ENCODE measurements at regions not wholly inside any gene's neighbourhood (a gene's known extent, or its start where the extent isn't known, plus 50 kb on each side); places are given as distances from the start of the nearest gene placed in this dataset.
"Not testable (repeated sequence)": the region's sequence is repeated elsewhere in the genome, so short reads cannot be mapped to it uniquely, and the experiment has no call there.

GRCh38 chr9:90140131-90140818 lies 502.3 kb downstream of the DIRAS2 start:
- no peak for DNase-seq (ENCODE audit: low read depth)

- no peak for DNase-seq (ENCODE audit: low read depth)
Measured at GRCh38 chr9:90141723-90142122, 500.9 kb downstream of the DIRAS2 start.

DNA sequence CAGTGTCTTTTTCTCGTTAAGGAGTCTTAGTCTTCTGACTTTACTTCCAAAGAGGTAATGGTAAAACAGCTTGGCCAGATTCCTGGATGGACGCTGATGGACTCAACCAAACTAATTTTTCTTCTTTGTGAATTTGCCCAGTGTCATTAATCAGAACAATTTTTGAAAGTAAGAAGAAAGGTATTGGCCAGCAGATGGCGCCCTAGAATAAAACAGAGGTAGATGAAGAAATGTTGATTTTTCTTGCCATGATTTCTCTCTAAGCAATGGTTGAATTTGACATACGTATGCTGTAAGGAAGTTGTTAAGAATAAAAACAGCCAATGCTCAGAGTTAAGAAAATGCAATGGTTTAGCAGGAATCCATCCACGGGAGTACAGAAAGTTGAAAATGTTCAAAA lies 500.0 kb downstream of the DIRAS2 start:
- peak; percentile 47 for DNase-seq (ENCODE audit: low read depth)

GRCh38 chr9:90147426-90147825 lies 495.2 kb downstream of the DIRAS2 start:
- DNase-seq (ENCODE audit: low read depth) = no peak

DNA sequence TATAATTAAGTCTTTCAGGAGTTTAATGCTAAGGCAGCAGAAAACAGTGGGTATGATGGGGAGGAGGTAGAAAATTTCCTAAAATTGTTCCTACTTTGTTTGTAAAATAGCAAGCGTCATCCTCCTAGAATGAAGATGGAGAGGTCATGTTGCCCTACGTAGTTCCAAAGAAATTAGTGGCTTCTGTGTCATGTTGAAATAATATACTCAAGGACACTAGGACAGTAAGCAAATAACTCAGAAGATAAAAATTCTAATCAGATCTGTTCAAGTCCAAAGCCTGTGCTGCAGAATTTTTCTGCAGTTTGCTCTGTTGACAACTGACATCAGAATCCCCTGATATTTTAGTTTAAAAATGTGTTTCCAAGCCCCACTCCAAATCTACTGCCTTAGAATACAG lies 486.3 kb downstream of the DIRAS2 start:
- no peak for DNase-seq (ENCODE audit: low read depth)

GRCh38 chr9:90162326-90162725 lies 480.3 kb downstream of the DIRAS2 start:
- DNase-seq (ENCODE audit: low read depth) = no peak

DNA sequence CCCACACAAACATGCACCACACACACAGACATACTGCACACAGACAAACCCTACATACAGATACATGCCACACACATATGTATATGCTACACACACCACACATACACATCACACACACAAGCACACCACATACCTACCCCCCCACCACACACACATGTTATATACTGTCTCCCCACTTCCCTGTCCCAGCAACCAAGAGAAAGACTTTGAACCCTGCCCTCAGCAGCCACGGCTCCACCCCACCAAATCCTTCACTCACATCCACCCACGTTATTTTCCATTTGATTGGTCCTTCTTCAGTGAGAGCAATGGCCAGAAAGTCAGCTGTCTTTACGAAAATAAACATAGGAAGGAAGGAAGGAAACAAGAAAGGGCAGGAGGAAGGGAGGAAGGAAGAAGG lies 479.8 kb downstream of the DIRAS2 start:
- no peak for DNase-seq (ENCODE audit: low read depth)

DNA sequence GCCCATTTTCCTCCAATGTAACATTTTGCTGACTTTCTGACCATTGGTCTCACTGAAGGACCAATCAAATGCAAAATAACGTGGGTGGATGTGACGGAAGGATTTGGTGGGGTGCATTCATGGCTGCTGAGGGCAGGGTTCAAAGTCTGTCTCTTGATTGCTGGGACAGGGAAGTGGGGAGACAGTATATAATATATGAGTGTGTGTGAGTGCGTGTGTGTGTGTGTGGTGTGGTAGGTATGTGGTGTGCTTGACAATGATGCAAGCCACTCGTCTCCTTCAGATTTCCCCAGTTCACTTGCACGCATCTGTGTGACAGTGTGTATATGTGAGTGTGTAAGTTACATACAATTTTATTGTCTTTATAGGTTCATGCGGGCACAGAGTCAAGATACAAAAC lies 477.3 kb downstream of the DIRAS2 start:
- no peak for DNase-seq (ENCODE audit: low read depth)

GRCh38 chr9:90166374-90166773 lies 476.2 kb downstream of the DIRAS2 start:
- DNase-seq (ENCODE audit: low read depth) = not testable (repeated sequence)

DNA sequence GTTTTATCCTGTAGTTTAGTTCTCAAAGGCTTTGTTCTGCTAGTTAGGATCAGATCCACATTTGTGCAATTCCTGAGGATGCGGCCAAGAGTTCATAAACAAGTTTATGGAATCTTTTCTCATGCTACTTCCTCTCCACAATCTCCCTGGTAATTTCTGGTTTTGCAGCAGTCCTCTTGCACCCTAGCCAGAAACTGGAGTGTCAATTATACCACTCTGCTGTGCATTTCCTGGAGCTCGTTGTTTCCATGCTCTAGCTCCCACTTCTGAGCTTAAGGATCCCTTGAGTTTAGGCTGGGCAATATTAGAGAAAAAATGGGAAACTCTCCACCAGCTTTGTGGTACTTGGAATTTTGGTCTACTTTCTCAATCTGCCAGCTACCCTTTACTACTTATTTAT lies 474.7 kb downstream of the DIRAS2 start:
- DNase-seq (ENCODE audit: low read depth) = no peak

DNA sequence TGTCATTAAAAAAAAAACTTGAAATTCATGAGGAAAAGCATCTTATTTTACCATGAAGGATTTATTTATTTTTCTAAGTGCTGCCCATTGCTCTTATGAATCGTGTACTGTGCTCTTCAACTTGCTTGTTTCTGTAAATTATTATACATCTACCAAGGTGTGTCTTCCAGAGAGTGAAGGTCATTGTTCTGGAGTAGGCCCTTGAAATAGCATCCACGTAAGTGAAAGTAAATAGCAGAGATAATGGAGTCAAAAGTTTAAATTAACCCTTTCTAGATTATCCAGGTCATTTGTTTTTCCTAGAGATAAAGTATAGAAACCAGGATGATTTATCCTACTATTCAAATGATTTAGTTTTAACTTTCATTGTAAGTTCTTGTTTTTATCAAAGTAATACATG lies 473.1 kb downstream of the DIRAS2 start:
- no peak for DNase-seq (ENCODE audit: low read depth)

- not testable (repeated sequence) for DNase-seq (ENCODE audit: low read depth)
Measured at GRCh38 chr9:90173935-90174334, 468.7 kb downstream of the DIRAS2 start.

GRCh38 chr9:90174346-90174745 lies 468.3 kb downstream of the DIRAS2 start:
- DNase-seq (ENCODE audit: low read depth) = not testable (repeated sequence)

DNA sequence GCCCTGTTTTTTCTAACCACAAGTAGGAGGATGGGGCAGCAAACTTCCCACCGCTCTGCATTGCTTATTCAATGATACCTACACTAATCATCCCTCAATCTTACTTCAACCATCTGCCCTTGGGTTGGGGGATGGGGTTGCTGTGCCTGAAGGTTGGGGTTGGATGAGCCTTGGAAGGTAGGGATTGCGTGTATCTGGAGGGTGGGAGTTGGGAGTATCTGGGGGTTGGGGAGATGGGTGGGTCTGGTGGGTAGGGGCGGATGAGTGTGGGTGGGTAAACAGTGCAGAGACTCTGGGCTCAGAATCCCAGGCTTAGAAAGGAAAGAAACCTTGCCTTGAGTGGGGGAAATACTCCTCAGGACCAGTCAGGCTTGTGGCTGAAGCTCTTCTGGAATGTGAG lies 467.4 kb downstream of the DIRAS2 start:
- DNase-seq (ENCODE audit: low read depth) = no peak

GRCh38 chr9:90175865-90176264 lies 466.8 kb downstream of the DIRAS2 start:
- DNase-seq (ENCODE audit: low read depth) = no peak

GRCh38 chr9:90176901-90177300 lies 465.7 kb downstream of the DIRAS2 start:
- no peak for DNase-seq (ENCODE audit: low read depth)

- DNase-seq (ENCODE audit: low read depth) = no peak
Measured at GRCh38 chr9:90180381-90180780, 462.2 kb downstream of the DIRAS2 start.

DNA sequence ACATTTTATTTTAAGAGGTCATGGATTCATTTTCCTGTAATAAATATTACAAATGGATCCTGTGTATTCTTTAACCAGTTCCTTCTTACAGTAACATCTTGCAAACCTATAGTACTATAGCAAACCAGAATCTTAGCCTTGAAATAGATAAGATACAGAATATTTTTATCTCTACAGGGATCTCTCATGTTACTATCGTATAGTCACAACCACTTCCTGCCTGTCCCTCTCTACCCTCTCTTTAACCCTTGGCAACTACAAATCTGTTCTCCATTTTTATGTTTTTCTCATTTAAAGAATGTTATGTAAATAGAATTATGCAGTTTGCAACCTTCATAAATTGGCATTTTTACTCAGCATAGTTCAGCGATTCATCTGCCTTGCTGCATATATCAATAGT lies 454.0 kb downstream of the DIRAS2 start:
- DNase-seq (ENCODE audit: low read depth) = no peak

DNA sequence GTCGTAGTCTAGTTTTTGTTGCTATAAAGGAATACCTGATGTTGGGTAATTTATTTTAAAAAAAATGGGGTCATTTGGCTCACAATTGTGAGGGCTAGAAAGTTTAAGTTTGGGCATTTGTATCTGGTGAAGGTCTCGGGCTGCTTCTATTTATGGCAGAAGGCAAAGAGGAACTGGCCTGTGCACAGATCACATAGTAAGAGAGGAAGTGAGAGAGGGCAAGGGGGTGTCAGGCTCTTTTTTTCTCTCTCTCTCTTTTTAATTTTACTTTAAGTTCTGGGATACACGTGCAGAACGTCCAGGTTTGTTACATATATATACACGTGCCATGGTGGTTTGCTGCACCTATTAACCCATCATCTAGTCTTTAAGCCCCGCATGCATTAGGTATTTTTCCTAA lies 453.3 kb downstream of the DIRAS2 start:
- no peak for DNase-seq (ENCODE audit: low read depth)

DNA sequence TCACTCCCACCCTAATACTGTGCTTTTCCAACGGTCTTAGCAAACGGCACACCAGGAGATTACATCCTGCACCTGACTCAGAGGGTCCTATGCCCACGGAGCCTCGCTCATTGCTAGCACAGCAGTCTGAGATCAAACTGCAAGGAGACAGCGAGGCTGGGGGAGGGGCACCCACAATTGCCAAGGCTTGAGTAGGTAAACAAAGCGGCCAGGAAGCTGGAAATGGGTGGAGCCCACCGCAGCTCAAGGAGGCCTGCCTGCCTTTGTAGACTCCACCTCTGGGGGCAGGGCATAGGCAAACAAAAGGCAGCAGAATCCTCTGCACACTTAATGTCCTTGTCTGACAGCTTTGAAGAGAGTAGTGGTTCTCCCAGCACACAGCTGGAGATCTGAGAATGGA lies 450.2 kb downstream of the DIRAS2 start:
- DNase-seq (ENCODE audit: low read depth) = not testable (repeated sequence)

GRCh38 chr9:90198956-90199355 lies 443.7 kb downstream of the DIRAS2 start:
- no peak for DNase-seq (ENCODE audit: low read depth)

- DNase-seq (ENCODE audit: low read depth) = no peak
Measured at GRCh38 chr9:90201766-90202165, 440.9 kb downstream of the DIRAS2 start.

DNA sequence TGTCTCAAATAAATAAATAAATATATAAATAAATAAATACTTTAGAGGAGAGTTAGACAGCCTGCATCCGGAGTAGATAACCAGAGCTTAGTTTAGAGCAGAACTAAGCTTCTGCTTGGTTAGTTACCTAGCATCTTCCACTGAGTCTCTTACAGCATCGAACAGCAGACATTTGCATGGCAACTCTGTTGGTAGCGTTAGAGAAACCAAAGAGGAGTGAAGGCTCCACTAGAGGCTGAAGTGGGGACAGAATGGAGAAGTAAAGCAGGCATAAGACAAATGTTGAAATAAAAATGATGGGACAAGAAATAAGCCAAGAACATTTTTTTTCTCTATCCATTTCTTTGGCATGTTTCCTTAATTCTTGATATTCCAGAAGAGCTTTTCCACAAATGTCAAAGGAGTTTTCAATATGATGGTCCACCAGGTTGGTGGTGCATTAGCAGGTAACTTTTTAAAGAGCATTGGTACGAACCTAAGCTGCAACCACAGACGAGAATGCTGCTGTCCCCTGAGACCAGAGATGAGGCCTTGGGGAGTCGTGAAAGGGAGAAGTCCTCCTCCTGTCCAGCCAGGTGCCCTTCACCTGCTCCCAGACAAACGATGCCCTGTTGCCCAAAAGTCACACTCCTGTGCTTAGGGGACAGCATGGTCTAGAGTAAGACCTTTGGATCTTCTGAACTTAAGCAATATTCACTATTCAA lies 438.3 kb downstream of the DIRAS2 start:
- DNase-seq (ENCODE audit: low read depth) = no peak

GRCh38 chr9:90213045-90213444 lies 429.6 kb downstream of the DIRAS2 start:
- not testable (repeated sequence) for DNase-seq (ENCODE audit: low read depth)

All from Daoy (cell line).